ENCODE measurements at regions not wholly inside any gene's neighbourhood (a gene's known extent, or its start where the extent isn't known, plus 50 kb on each side); places are given as distances from the start of the nearest gene placed in this dataset.
"Not testable (repeated sequence)": the region's sequence is repeated elsewhere in the genome, so short reads cannot be mapped to it uniquely, and the experiment has no call there.

DNA sequence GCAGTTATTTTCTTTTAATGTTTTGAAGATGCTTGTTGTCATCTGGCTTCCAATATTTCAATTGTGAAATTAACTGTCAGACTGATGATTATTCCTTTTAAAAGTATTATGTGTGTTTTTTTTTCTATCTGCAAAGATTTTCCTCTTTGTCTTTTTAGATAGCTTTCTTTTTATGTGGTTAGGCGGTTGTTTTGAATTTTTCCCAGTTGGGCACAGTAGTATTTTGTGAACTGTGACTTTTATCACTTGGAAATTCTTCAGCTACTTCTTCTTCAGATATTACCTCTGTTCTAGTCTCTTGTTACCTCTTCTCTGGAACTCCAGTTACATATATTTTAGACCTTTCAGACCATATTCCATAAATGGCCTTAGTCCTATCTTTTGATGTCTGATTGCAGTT lies 87.5 kb downstream of the GYPE start:
- TF ChIP-seq ZNF70 (CRISPR knock-in tag; IDR thresholded peaks at IDR 0.05); ZNF565 (CRISPR knock-in tag; conservative IDR thresholded peaks at IDR 0.05; ENCODE audit: low read depth); CSDC2 (CRISPR knock-in tag; IDR thresholded peaks at IDR 0.05): not testable (repeated sequence)

Data from SK-N-SH treated with all-trans-retinoic acid at 6 μM for 48 hours (cell line).